Activated CD4-positive, alpha-beta T cell treated with anti-CD3 and anti-CD28 coated beads, Interleukin-2, amount 50 U/mL, for 48 hours (primary cell): ENCODE measurements at regions not wholly inside any gene's neighbourhood (a gene's known extent, or its start where the extent isn't known, plus 50 kb on each side); places are given as distances from the start of the nearest gene placed in this dataset.

Experiments used
- DNase-seq, 2 experiments: peaks; one replicate each; pipeline ENCODE4 v3.0.0-alpha.2; 2020

DNA sequence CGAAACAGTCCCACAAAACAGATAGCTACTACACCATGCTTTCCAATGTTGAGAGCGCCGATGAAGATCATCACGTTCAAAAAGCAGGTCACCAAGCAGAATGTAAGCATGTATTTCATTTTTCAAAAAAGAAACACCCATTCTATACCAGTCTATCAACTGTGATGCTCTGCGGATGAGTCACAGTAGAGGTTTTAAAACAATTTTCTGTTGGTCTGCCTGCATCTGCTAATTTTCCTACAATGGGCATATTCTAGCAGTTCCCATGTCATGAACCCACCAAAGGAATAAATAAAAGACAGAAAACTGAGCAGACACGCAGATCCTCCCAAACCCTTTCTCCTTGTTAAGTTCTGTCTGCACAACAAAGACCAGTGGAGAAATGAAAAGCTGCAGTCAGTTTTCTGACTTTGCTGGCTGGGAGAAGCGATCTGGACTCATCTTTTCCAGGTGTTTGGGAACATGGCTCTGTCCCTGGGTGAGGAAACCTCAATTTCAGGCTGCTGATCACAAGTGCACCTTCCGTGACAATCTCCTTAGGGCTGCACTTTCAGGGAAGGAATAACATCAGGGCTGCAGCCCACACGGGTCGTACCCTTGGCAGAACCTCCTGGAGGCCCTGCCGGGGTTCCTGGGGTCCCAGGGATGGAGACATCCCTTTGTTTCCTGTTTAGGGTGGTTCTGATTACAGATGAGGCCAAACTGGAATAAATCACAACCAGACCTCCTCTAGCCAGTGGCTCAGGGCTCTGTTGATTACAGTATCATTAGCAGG, 200.1 kb downstream of the BMP7 start:
- DNase-seq: no peak

DNA sequence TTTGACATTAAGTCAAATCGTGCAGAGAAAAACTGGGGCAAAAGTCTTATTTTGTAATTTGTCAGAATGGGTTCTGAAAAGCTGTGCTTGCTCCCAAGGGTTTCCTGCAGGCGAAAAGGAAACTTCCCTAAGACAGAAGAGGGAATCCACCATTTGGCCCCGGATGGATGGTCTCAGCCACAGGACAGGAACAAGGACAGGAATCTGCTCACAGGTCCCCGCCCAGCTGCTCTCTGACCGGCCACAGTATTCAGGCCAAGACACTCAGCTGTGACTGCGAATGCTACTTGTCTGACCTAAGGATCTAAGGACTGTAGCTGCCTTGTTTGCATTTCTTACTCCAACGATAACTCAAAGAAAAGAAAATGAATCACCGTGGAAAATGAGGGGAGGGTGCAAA, 197.0 kb downstream of the BMP7 start:
- DNase-seq: no peak

DNA sequence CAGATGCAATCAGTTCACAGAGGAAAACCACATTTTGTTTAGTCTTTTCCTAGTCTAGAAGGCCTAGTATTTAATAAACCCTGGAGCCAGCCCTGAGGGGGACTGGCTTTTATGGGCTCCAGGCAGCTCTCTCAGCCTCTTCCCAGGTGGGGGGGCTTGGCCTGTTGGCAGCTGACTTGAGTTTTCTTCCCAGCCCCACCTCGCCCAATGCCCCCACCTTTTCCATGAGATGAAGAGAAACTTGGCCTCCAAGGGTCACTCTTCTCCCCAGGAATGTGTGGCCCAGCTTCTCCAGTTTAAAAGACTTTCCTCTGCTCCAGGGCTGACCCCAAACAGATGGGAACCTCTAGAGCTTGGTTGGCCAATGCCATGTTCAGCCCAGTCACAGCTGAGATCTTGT, 196.1 kb downstream of the BMP7 start:
- no peak for DNase-seq

DNA sequence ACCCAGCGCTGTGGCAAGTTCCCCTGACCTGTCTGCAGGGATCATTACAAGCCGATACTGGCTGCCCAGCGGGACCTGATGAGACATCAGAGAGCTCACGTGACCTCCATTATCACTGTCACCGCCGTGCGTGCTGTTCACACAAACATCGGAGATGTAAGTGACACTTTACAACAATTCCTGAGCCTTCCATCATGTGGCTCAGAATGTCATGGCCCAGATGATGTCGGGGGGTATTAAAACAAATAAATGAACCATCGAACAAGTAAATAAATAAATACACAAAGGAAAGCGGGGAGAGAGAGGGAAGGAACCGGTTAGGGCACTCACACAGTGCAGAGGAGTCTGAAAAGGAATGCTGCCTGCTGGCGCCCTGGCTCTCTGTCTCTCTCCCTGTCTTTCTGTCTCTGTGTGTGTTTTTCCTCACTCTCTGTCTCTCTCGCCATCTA, 195.1 kb downstream of the BMP7 start:
- no peak for DNase-seq

DNA sequence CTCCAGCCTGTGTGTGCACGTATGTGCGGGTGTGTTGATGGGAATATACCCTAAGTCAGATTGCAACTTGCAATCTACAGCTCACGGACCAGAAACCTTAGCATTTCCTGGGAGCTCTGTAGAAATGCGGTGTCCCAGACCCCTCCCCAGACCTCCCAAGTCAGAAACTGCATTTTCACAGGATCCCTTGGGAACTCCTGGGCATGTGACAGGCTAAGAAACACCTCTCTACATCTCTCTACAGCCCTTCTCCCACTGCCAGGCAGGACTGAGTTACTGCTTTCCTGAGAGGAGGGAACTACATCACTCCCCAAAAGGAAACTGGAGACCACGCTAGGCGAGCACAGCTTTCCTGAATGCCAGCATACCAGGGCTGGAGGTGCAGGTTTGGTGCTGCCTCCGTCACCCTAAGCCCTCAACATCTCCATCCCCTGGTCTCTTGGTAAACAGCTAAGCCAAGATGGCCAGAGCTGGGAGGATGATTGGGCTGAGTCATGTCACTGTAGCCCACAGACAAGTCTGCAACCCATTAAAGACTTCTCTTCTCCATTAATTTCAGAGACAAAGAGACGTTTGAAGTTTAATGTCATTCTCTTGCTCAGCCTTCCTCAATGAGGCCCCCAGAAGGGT, 194.4 kb downstream of the BMP7 start:
- no peak for DNase-seq

DNA sequence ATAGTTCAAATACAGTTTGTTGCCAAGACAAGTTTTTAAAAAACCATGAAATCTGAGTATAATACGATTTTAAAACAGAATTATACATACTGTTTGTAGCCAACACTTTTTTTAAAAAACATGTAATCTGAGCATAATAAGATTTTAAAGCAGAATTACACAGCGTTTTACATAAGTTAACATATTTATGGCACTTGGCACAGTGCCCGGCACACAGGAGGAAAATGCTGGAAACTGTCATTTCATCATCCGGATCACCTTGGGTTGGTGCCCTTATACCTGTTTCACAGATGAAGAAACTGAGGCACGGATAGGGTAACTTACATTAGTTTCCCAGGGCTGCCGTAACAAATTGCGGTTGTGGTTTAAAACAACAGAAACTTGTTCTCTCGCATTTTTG, 193.0 kb downstream of the BMP7 start:
- no peak for DNase-seq

DNA sequence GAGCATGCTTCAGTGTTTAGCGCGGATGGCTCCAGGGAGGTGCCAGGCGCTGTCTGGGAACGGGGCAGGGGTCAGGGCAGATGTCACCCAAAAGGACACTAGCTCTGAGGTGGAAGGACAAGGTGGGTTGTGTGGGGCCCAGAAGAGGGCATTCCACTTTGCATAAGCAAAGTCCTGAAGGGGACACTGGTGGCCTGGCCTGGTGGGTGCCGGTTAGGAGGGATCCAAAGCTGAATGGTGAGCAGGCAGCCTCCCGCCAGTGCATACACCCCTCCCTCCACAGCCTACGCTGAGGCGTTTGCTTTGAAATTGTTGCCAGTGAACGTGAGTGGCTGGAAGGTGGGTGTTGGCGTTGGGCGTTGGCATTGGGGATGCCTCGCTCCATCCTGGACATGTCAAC, 192.1 kb downstream of the BMP7 start:
- DNase-seq: no peak

DNA sequence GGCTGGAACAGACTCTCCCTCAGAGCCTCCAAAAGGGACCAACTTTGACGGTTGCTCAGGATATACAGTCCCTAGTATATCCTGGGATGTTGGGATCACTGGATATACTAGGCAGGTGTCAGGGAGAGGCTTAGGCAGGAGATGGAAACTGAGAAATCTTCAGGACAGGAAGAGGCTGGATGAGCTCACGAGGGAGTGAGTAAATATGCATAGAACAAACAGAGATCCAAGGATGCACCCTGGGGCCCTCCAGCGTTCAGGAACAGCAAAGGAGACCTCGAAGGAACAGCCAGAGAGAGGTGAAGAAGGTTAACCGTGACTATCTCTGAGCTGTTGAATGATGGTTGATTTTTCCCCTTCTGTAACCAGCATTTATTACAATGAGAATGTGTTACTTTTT, 191.3 kb downstream of the BMP7 start:
- no peak for DNase-seq

DNA sequence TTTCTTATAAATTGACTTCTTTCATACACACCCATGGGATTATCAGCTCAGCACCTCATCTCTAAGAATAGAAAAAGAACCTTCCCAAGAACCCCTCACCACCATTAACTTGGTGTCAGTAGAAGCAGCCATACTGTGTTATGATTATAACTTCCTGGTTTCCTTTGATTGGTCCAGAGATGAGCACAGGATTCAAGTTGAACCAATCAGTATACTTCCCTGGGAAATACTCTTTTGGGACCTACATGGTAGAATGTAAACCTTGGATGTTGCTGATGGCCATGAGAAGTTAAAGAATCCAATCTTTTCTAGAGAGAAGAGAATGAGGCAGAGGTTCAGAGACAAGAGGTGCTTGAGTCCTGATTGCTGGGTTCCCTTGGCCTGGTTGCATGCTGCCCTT, 190.8 kb downstream of the BMP7 start:
- DNase-seq: no peak

DNA sequence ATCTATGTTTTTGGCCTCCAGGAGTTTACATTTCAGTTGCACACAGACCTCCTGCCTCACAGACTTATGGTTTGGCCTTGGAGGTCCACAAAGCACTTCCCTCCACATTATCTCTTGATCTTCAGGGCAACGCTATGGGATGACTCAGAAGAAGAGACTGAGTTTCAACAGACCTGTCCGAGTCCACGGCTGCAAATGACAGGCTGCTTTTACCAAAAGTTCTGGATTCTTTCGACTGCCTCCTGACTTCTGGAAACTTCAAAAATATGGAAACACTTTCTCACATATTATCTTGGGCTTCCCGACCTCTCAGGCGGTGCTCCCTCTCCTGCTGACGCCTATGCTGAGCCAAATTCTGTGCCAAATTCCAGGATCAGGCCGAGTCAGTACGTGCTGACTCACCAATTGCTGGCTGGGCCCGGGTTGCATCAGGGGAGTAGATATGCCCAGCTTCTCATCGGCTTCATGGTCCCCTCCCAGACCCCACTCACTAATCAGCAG, 190.2 kb downstream of the BMP7 start:
- no peak for DNase-seq

DNA sequence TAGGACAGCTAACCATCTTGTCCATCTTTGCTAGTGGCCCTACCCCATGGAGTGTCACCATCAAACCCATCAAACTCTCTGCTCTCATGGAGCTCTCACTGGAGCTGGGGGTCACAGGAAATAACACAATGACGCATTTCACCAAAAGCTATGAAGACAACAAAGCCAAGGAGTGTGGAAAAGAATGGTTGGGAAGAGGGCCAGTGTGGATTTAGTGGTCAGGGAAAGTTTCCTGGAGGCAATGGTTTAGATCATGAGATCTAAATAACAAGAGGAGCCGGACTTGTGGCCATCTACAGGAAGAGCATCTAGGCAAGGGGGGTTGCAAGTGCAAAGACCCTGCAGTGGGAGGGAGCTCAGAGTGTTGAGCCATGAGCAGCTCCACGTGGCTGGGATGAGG, 189.5 kb downstream of the BMP7 start:
- DNase-seq: no peak

DNA sequence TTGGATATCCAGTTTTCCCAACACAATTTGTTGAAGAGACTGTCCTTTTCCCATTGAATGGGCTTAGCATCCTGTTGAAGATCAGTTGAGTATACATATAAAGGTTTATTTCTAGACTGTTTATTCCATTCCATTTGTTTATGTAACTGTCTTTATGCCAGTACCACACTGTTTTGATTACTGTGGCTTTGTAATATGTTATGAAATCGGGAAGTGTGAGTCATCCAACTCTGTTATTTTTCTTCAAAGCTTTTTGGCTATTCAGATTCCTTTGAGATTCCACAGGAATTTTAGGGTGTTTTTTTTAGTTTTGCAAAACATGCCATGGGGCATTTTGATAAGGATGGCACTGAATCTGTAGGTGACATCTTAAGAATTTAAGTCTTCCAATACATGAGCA, 188.3 kb downstream of the BMP7 start:
- no peak for DNase-seq

DNA sequence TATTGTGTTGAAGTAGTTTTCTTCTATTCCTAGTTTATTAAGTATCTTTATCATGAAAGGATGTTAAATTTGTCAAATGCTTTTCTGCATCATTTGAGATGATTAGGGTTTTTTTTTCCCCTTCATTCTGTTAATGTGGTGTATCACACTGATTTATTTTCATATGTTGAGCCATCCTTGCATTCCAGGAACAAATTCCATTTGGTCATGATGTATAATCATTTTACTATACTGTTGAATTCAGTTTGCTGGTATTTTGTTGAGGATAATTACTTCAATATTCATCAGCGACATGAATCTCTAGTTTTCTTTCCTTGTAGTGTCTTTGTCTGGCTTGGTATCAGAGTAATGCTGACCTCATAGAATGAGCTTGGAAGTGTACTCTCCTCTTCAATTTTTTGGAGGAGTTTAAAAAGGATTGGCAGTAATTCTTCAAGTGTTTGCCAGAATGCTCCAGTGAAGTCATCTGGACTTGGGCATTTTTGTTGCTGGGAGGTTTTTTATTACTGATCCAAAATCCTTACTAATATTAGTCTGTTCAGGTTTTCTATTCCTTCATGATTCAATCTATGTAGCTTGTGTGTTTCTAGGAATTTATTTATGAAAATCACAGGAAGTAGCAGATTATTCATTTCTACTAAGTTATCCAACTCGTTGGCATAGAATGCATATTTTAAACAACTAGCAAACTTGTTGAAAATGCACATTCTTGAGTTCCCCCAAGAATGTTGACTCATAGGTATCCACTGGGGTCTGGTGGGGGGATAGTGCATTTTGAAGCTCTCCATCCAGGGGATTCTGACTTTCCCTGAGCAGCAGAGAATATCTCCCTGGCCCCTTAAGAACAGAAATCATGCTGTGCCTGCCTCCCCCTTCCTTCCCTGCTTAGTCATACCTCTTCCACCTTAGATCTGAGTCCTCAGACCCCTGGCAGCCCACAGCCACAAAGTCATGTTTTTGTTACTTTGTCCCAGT, 187.1 kb downstream of the BMP7 start:
- no peak for DNase-seq

DNA sequence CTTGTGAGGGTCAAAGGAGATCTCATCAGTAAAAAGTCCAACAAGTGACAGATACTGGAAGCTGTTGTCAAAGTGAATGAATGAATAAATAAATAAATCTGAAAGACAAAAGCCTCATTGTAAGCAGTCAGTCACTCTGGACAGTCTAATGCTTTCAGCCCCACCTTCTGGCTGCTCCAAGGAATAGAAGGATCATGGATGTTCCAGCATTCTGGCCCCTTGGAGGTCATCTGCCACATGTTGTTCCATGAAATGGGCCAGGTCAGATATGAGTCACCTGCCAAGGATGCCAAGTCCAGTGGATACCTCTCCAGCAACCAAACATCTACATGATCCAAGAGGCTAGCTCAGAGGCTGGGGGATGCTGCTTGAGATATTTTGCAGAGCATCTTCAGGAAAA, 185.6 kb downstream of the BMP7 start:
- DNase-seq: no peak

DNA sequence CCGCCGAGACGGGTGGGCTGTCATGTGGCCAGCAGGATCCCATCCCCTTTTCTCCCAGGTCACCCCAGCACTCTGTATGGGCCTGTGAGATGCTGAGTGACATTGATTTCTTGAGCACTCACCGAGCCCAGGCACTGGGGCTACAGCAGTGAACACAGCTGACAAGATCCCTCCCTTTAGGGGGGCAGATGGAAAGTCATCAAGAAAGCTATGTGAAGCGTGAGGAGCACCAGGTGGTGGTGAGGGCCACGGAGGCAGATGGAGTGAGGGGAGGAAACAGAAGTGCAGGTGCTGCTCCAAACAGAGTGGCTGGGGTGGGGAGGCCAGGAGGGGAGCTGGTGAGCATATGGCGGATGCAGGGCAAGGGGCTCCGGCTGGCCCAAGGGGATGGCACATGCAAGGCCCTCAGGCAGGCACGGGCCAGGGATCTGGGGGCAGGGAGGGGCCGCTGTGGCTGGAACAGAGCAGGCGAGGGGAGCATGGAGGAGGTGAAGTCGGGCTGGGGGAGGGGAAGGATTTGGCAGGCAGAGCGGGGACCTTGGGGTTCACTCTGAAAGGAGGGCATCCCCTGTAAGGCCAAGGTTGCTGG, 184.0 kb downstream of the BMP7 start:
- no peak for DNase-seq

DNA sequence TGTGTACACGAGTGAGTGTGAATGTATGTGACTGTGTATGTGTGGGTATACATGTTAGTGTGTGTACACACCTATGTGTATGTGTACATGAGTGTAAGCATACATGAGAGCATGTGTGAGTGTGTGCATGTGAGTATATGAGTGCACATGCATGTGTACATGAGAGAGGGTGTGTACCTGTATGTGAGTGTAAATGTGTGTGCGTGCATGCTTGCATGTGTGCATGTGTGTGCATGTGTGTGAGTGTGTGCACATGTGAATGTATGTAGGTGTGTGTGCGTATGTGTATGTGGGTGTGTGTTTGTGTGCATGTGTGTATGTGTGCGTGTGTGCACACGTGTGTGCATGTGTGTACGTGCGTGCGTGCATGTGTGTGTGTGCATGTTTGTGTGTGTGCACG, 183.4 kb downstream of the BMP7 start:
- no peak for DNase-seq

DNA sequence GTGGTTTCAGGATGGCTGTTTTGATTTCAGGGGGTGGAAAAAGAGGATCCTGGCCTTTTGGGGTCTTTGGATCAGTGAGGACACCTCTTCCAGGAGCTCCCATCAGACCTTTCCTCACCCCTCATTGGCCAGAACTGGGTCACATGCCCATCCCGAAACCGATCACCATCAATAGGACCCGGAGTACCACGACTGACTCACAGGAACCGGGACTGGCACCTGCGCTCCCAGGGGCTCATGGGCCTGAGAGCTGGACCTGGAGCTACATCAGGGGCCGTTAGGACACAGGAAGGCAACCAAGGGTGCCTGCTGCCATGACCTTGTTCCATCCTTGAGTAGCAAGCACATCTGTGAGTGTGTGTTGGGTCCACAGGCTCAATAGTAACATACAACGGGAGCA, 180.4 kb downstream of the BMP7 start:
- no peak for DNase-seq

DNA sequence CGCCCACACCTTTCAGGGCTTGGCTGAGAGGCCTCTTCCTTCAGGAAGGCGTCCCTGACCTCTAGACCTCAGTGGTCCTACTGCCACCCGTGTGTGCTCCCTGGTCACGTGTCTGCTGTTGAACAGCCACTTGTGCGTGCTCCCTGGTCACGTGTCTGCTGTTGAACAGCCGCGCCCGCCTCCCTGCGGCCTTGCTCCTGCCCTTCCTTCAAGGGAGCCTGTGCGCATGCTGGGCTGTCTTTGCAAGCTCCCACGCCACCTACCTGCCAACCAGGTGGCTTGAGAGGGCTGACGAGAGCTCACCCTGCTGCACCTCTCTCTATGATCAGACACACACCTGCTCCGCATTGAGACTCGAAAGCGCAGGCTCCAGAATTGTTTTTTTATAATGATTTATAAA, 179.3 kb downstream of the BMP7 start:
- no peak for DNase-seq

DNA sequence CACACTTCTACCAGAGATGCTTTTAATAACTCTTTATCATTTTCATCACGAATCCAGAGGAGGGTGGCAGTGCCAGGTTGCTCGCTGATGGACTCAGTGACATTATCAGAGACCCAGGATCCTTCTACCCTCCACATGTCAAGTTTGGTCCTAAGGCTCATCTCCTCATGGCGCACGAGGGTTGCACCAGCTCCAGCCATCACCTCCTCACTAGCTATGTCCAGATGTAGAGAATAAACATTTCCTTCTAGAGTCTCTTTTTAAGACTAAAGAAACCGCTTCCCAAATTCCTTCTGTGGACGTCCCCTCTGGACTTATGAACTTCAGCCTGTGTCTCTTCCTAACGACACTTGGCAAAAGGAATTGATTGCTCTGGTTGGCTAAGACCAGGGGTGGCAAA, 178.7 kb downstream of the BMP7 start:
- DNase-seq: no peak

DNA sequence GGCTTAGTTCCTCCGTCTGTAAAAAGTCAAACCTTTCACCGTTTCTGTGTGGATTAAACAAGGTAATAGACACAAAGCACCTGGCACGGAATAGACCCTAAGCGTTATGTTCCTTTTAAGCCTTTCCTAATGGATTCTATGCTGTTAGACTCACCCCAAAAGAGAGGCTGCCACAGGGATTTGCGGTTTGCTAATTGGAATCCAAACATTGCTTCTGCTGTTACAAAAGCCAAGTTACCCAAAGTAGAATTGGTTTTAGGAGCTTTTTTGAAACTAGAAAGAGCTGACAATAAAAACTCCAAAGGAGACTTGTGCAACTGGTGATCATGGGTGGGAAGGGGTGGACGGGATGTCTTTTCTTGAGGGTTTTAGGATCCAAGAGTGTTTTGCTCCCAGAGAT, 178.0 kb downstream of the BMP7 start:
- DNase-seq: no peak

DNA sequence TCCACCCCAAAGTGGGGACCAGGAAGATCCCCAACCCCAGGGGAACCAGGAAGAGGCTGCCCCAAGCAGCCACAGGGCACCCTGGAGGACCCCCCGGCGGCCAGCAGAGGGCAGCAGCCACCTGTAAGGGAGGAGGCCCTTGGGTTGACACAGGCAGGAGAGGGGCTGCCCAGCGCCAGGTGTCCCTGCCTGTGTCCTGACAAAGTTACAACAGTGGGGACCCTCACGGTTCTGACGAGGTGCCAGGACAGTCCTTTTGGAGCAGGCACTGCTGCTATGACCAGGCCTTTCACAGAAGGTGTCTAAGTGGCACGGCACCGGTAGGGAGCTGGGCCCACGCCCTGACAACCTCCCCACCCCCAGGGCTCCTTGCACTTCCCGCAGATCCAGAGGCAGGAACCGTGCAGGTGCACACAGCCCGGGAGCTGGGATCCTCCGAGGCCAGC, 176.7 kb downstream of the BMP7 start:
- DNase-seq: peak; percentile 76 to 77

DNA sequence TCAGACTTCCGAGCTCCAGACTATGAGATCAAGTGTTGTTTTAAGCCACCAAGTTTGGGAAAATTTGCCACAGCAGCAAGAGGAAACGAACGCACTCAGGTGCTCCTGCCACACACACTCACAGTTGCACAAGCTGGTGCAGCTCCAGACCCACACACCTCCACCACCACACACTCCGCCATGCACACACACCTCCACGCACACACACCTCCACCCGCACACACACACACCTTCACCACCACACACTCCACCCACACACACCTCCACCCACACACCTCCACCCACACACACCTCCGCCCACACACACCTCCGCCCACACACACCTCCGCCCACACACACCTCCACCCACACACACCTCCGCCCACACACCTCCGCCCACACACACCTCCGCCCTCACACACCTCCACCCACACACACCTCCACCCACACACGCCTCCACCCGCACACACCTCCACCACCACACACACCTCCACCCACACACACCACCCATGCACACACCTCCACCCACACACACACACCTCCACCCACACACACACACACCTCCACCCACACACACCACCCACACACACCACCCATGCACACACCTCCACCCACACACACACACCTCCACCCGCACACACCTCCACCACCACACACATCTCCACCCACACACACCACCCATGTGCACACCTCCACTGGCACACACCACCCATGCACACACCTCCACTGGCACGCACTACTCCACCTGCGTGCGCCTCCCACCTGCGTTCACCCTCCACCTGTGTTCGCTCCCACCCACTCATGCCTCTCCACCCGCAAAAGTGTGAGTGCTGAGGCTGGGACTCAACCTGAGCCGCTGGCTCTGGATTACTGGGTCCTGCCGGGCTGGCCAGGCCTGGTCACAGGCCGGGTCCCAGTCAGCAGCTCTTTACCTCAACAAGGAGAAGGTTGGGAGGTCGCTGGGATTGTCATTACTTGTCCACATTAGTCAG, 175.6 kb downstream of the BMP7 start:
- peak; percentile 1 to 5 for DNase-seq
